Fibroblast of pulmonary artery (primary cell): ENCODE measurements at regions not wholly inside any gene's neighbourhood (a gene's known extent, or its start where the extent isn't known, plus 50 kb on each side); places are given as distances from the start of the nearest gene placed in this dataset.

ENCODE experiments used
- DNase-seq: peaks from one replicate; pipeline ENCODE4 v3.0.0-alpha.2; 2010; ENCODE audit warnings: low read depth
- H3K4me3 ChIP-seq: replicated peaks from 2 replicates; pipeline ENCODE4 v1.5.1; 2011; ENCODE audit warnings: low read depth, mild to moderate bottlenecking, control low read depth, low read length, moderate library complexity
- TF ChIP-seq, protein P1 (sequence below): IDR thresholded peaks from 2 replicates; pipeline ENCODE4 v1.5.1; 2011; ENCODE audit warnings: mild to moderate bottlenecking, control low read depth, low read length, inconsistent platforms; ENCODE audit errors: missing control alignments

DNA sequence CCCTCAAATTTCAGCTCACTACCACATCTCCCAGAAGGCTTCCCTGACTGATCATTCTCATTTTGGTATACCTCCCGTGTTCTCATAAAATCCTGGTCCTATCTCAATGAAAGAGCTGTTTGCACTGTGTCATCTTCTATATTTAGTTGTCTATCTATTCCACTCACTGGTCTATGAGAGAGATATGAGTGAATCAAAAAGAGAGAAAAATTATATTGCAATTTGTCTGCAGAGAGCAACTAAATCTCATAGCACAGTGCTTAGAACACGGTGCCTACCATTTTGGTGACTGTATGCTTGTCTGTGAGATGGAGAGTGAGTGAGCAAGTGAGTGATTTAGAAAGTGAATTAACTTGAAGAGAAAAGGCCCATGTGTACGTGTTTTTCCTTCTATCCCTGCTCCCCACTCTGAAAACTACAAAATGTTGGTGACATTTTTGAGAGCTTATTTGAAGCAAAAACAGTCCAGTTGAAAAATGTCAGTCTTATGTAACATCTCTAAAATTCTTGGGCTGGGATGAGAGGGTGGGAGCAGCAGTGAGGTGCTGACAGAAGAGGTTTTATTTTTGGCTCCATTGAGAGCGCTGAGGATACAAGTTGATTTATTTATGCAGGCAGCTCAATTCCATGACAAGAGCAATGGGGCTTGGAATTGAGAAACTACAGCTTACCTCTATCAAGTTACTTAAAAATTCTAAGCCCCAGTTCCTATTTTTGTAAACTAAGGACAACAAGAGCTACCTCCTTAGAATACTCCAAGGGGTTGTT lies 373.5 kb upstream of the CHST9 start:
- no peak overlapping the region for H3K4me3 ChIP-seq
- TF ChIP-seq, protein P1, sequence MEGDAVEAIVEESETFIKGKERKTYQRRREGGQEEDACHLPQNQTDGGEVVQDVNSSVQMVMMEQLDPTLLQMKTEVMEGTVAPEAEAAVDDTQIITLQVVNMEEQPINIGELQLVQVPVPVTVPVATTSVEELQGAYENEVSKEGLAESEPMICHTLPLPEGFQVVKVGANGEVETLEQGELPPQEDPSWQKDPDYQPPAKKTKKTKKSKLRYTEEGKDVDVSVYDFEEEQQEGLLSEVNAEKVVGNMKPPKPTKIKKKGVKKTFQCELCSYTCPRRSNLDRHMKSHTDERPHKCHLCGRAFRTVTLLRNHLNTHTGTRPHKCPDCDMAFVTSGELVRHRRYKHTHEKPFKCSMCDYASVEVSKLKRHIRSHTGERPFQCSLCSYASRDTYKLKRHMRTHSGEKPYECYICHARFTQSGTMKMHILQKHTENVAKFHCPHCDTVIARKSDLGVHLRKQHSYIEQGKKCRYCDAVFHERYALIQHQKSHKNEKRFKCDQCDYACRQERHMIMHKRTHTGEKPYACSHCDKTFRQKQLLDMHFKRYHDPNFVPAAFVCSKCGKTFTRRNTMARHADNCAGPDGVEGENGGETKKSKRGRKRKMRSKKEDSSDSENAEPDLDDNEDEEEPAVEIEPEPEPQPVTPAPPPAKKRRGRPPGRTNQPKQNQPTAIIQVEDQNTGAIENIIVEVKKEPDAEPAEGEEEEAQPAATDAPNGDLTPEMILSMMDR = no peak
- DNase-seq = no peak

DNA sequence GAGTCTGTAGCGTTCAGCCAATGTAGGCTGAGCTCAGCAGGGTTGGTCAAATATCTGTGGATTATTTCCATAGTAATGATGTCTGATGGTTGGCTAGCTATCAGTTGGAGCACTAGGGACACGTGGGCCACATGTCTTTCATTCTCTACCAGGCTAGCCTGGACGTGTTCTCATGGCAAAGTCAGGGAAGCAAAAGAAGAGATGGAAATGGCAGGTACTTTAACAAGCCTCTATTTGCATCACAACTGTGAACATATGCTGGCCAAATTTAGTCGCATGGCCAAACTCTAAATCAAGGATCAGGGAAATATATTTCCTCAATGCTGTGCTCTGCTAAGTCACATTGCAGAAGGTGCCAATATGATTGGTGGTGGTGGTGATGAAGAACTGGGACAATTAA lies 371.6 kb upstream of the CHST9 start:
- TF ChIP-seq, protein P1 = no peak
- DNase-seq = no peak
- no peak overlapping the region for H3K4me3 ChIP-seq

DNA sequence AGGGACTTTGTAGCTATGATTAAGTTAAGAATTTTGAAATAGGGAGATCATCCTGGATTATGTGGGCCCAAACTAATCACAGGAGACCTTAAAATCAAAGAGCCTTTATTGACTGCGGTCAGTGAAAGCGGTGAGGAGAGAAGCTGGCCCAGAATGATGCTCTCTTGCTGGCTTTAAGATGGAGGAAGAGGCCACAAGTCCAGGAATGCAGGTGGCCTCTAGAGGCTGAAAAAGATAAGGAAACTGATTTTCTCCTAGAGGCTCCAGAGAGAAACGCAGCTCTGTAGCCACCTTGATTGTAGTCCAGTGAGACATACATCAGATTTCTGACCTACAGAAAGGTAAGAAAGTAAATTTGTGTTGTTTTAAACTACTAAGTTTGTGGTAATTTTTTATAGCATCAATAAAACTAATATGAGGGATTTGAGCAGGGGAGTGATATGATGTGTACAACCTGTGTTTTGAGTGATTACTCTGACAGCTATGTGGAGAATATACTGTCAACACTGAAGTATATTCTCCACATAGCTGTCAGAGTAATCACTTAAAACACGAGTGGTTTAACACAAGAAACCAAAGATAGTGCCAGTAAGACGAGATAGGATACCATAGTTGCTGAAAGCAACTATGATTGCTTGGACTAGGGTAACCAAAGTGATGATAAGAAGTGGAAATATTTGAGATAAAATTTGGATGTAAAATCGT lies 364.4 kb upstream of the CHST9 start:
- TF ChIP-seq, protein P1 = no peak
- DNase-seq = no peak
- H3K4me3 ChIP-seq = no peak overlapping the region

DNA sequence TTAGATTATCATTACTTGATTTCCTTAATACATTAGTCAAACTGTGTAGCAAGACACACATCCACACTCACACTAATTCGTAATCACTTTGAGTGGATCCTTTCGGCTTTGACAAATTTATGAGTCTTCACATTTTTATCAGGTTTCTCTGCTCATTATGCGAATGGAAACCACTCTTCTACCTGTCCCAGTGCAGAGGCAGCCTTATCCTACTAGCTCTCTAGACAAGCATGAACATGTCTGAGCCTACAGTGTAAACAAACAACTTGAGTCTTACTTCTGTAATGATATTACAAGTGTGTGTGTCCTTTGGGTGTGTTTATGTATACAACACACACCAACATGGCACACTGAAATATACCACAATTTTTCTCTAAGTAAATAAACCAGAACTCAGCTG lies 361.9 kb upstream of the CHST9 start:
- H3K4me3 ChIP-seq = no peak overlapping the region
- DNase-seq = no peak
- TF ChIP-seq, protein P1 = no peak

DNA sequence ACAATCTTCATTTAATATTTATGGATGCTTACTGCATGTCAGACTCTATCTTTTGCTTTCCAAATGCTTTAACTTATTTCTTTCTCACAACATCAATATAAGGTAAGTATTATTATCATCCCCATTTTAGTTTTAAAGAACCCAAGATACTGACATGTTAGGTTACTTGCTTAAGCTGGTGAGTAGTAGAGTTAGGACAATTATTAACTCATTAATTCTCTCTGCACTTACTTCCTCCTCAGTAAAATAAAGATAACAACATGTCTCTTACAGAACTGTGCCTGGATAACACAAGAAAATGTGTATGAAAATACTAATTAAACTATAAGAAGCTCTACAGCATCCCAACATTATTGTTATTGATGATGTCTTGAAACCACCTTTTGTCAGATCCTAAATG lies 359.1 kb upstream of the CHST9 start:
- TF ChIP-seq, protein P1 = no peak
- DNase-seq = no peak
- no peak overlapping the region for H3K4me3 ChIP-seq

DNA sequence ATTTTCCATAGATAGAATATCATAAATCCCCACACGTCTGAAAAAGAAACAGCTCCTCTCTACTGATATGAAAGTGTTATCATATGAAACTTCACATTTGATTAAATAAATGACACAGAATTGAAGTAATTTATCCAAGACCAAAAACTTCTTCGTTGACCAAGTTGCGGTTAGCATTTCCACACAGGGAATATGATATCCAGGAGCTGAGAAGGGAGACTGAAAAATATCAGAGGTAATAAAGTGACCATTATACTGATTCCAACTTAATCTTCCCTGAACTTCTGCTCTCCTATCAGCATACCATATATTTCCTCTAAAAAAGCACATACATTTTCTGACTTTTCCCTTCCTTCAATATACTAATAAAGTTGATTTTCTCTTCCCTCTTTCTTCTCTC lies 356.2 kb upstream of the CHST9 start:
- DNase-seq = no peak
- H3K4me3 ChIP-seq = no peak overlapping the region
- TF ChIP-seq, protein P1 = no peak

DNA sequence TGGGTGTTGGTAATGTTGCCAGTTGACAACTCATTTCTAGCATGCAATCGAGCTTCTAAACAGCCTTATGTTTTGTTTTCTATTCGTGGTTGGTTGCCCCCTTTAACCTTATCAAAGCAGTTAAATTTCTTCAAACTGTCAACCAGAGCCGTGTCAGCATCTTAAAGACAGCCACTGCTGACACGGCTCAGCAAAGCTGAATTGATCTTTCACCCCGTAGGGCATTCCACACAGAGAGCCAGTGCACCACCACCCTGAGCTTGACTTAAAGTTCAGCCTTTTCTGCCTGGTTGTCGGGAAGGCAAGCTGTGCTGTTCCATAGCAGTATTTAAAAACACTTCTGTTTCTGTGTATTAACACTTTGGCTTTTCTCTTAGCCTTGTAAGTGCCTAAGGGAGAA lies 355.0 kb upstream of the CHST9 start:
- H3K4me3 ChIP-seq = no peak overlapping the region
- TF ChIP-seq, protein P1 = no peak
- no peak for DNase-seq
